Endodermal cell (in vitro differentiated cells): ENCODE measurements at regions not wholly inside any gene's neighbourhood (a gene's known extent, or its start where the extent isn't known, plus 50 kb on each side); places are given as distances from the start of the nearest gene placed in this dataset.

ENCODE experiments used
- DNase-seq: peaks from one replicate; pipeline ENCODE4 v3.0.0-alpha.2; 2017
- H3K27ac ChIP-seq: 2 replicates; pipeline ENCODE4 v1.5.1; 2013; ENCODE audit warnings: mild to moderate bottlenecking, low read depth, low read length, moderate library complexity
- H3K27me3 ChIP-seq: 2 replicates; pipeline ENCODE4 v1.6.1; 2013; ENCODE audit warnings: mild to moderate bottlenecking, low read length, moderate library complexity; ENCODE audit not compliant: insufficient read depth, control insufficient read depth, poor library complexity, severe bottlenecking
- H3K36me3 ChIP-seq: 2 replicates; pipeline ENCODE4 v1.7.0; 2013; ENCODE audit warnings: mild to moderate bottlenecking, low read length, moderate library complexity; ENCODE audit not compliant: control insufficient read depth, insufficient read depth
- H3K4me1 ChIP-seq: one replicate; pipeline ENCODE4 v1.7.0; 2013; ENCODE audit warnings: low read length; ENCODE audit not compliant: control insufficient read depth, insufficient read depth
- H3K4me3 ChIP-seq: 2 replicates; pipeline ENCODE4 v1.5.1; 2013; ENCODE audit warnings: mild to moderate bottlenecking, low read length, moderate library complexity
- H3K9ac ChIP-seq: 2 replicates; pipeline ENCODE4 v1.6.1; 2013; ENCODE audit warnings: mild to moderate bottlenecking, low read length, moderate library complexity; ENCODE audit not compliant: poor library complexity, severe bottlenecking; ENCODE audit errors: extremely low read depth
- H3K9me3 ChIP-seq: 2 replicates; pipeline ENCODE4 v1.6.1; 2013; ENCODE audit warnings: mild to moderate bottlenecking, low read length, moderate library complexity; ENCODE audit not compliant: control insufficient read depth
- H3K27ac Mint-ChIP-seq: 2 replicates; pipeline ENCODE4 v1.8.0; 2020; ENCODE audit warnings: mixed read lengths
- H3K27me3 Mint-ChIP-seq: 2 replicates; pipeline ENCODE4 v1.8.0; 2021; ENCODE audit warnings: mild to moderate bottlenecking, mixed read lengths; ENCODE audit not compliant: insufficient read depth
- H3K36me3 Mint-ChIP-seq: 2 replicates; pipeline ENCODE4 v1.8.0; 2020; ENCODE audit warnings: low read depth, mixed read lengths
- H3K4me1 Mint-ChIP-seq: 2 replicates; pipeline ENCODE4 v1.8.0; 2020; ENCODE audit warnings: mixed read lengths
- H3K4me3 Mint-ChIP-seq: 2 replicates; pipeline ENCODE4 v1.8.0; 2020; ENCODE audit warnings: mild to moderate bottlenecking, moderate library complexity, mixed read lengths
- H3K9me3 Mint-ChIP-seq: 2 replicates; pipeline ENCODE4 v1.8.0; 2020; ENCODE audit warnings: mild to moderate bottlenecking, mixed read lengths
- CTCF ChIP-seq: fragments of 200-600 bp; sonication (generic); conservative IDR thresholded peaks from 2 replicates; pipeline ENCODE4 v1.5.0; 2021; ENCODE audit warnings: antibody characterized with exemption, mild to moderate bottlenecking
- WGBS, 2 experiments: methylation state at CpG; one replicate each; pipeline versions ENCODE4 v1.1.5 to v1.1.7; 2013; ENCODE audit warnings: missing lambda C conversion rate in 2 of 2, mixed read lengths in 1 of 2; ENCODE audit not compliant: insufficient coverage in 1 of 2, insufficient read length in 1 of 2; 5-methylcytosine and 5-hydroxymethylcytosine counted together

GRCh38 chr12:63090716-63091115 is 60.3 kb downstream of the AVPR1A start:
- 84 to 85% methylated on average over 5 to 6 of the region's 6 CpGs for WGBS, 2 experiments
- no peaks in the 10 kb centered on the region for H3K9me3 ChIP-seq
- Mint-ChIP-seq H3K27ac (no peak overlapping the region), H3K4me1 (peaks cover 6% of the 10 kb centered on the region), H3K36me3 (no peaks in the 10 kb centered on the region), H3K9me3 (no peaks in the 10 kb centered on the region), H3K27me3 (peaks cover 38% of the 10 kb centered on the region), H3K4me3 (no peak overlapping the region)
- no peak overlapping the region for H3K4me3 ChIP-seq
- H3K9ac ChIP-seq = no peak overlapping the region
- TF ChIP-seq CTCF = no peak
- no peak for DNase-seq
- H3K27ac ChIP-seq = no peak overlapping the region
- H3K36me3 ChIP-seq = no peaks in the 10 kb centered on the region
- peaks cover 28% of the 10 kb centered on the region for H3K27me3 ChIP-seq
- no peaks in the 10 kb centered on the region for H3K4me1 ChIP-seq

- 87 to 90% methylated on average over 5 to 7 of the region's 7 CpGs for WGBS, 2 experiments
- Histone ChIP-seq H3K27ac (no peak overlapping the region), H3K9me3 (no peaks in the 10 kb centered on the region), H3K4me1 (no peaks in the 10 kb centered on the region), H3K4me3 (no peak overlapping the region), H3K27me3 (peaks cover 11% of the 10 kb centered on the region), H3K9ac (no peak overlapping the region), H3K36me3 (no peaks in the 10 kb centered on the region)
- no peak overlapping the region for H3K27ac Mint-ChIP-seq
- H3K36me3 Mint-ChIP-seq = no peaks in the 10 kb centered on the region
- DNase-seq = no peak
- TF ChIP-seq CTCF = no peak
- H3K4me1 Mint-ChIP-seq = peaks cover 2% of the 10 kb centered on the region
- H3K9me3 Mint-ChIP-seq = no peaks in the 10 kb centered on the region
- no peak overlapping the region for H3K4me3 Mint-ChIP-seq
- H3K27me3 Mint-ChIP-seq = peaks cover 13% of the 10 kb centered on the region
These were observed 64.7 kb downstream of the AVPR1A start for GRCh38 chr12:63086149-63086915.

- no peak for DNase-seq
- Mint-ChIP-seq H3K27ac (peak overlapping the region; percentile 59), H3K4me1 (peaks cover 2% of the 10 kb centered on the region), H3K4me3 (no peak overlapping the region), H3K36me3 (no peaks in the 10 kb centered on the region), H3K9me3 (no peaks in the 10 kb centered on the region), H3K27me3 (peaks cover 5% of the 10 kb centered on the region)
- 49 to 61% methylated on average over 4 of the region's 4 CpGs for WGBS, 2 experiments
- Histone ChIP-seq H3K4me3 (no peak overlapping the region), H3K36me3 (no peaks in the 10 kb centered on the region), H3K9me3 (no peaks in the 10 kb centered on the region), H3K9ac (no peak overlapping the region), H3K4me1 (no peaks in the 10 kb centered on the region), H3K27ac (no peak overlapping the region), H3K27me3 (no peaks in the 10 kb centered on the region)
- TF ChIP-seq CTCF = no peak
These were observed 65.9 kb downstream of the AVPR1A start for GRCh38 chr12:63085120-63085519.
